BE2C (cell line): ENCODE measurements at regions not wholly inside any gene's neighbourhood (a gene's known extent, or its start where the extent isn't known, plus 50 kb on each side); places are given as distances from the start of the nearest gene placed in this dataset.
A peak's percentile ranks its signal among the peaks of the same experiment; 100 is the strongest.
"Not testable (repeated sequence)": the region's sequence is repeated elsewhere in the genome, so short reads cannot be mapped to it uniquely, and the experiment has no call there.

Experiments used
- DNase-seq: peaks from one replicate; pipeline ENCODE4 v3.0.0-alpha.2; 2020
- H3K27me3 ChIP-seq: fragments of 250-450 bp; sonication (Bioruptor Pico); 2 replicates; pipeline ENCODE4 v1.5.1; 2020; ENCODE audit warnings: mild to moderate bottlenecking
- H3K36me3 ChIP-seq: fragments of 250-450 bp; sonication (Bioruptor Pico); 2 replicates; pipeline ENCODE4 v1.5.1; 2020; ENCODE audit warnings: mild to moderate bottlenecking
- H3K4me1 ChIP-seq: fragments of 250-450 bp; sonication (Bioruptor Pico); 2 replicates; pipeline ENCODE4 v1.5.1; 2020
- H3K4me3 ChIP-seq: 2 replicates; pipeline ENCODE4 v1.5.1; 2011; ENCODE audit warnings: low read depth, low read length
- H3K9me3 ChIP-seq: fragments of 250-450 bp; sonication (Bioruptor Pico); 2 replicates; pipeline ENCODE4 v1.5.1; 2020
- TF ChIP-seq, protein P1 (sequence below): IDR thresholded peaks from 2 replicates; pipeline ENCODE4 v1.5.1; 2012; ENCODE audit warnings: mild to moderate bottlenecking, low read depth, low read length

DNA sequence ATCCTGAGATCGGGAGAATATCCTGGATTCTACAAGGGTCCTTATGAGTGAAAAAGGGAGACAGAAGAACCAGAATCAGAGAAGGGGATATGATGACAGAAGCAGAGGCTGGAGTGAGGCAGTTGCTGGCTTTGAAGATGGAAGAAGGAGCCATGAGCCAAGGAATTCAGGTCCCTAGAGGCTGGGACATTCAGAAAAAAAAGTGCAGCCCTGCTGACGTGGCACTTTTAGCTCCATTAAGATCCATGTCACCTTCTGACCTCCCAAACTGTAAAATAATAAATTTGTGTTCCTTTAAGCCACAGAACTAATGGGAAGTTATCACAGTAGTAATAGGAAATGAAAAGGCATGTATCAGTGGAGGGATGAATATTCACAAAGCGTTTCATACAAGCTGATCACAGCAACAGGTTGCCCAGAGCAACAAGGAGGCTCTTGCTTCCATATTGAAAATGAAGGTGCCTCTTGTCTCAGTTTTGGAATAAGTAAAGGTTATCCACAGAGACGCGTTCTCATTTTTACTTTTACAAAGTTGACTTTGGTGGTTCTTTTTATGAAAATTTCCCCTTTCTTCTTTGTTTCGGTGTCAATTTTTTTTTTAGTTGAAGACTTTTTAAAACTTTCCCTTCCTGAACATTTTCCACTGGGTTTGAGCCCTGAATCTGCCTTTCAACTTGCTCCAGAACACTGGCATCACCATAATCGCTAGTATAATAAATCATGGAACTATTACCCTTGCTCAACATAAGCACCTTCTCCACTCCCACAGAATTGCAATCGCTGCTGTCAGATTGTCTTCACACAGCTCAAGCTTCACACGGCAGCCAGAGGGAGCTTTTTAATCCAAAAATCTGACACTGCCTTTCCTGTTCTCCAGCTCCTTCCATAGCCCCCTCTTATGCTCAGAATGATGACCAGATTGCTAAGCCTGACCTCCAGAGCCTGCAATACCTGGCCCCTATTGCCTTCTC is 127.6 kb upstream of the RBPJ start:
- DNase-seq = no peak
- Histone ChIP-seq H3K4me1 (no peaks in the 10 kb centered on the region), H3K9me3 (no peaks in the 10 kb centered on the region; the same call in 1 of the 2 replicates), H3K4me3 (no peak overlapping the region), H3K27me3 (no peaks in the 10 kb centered on the region), H3K36me3 (no peaks in the 10 kb centered on the region)
- TF ChIP-seq, protein P1, sequence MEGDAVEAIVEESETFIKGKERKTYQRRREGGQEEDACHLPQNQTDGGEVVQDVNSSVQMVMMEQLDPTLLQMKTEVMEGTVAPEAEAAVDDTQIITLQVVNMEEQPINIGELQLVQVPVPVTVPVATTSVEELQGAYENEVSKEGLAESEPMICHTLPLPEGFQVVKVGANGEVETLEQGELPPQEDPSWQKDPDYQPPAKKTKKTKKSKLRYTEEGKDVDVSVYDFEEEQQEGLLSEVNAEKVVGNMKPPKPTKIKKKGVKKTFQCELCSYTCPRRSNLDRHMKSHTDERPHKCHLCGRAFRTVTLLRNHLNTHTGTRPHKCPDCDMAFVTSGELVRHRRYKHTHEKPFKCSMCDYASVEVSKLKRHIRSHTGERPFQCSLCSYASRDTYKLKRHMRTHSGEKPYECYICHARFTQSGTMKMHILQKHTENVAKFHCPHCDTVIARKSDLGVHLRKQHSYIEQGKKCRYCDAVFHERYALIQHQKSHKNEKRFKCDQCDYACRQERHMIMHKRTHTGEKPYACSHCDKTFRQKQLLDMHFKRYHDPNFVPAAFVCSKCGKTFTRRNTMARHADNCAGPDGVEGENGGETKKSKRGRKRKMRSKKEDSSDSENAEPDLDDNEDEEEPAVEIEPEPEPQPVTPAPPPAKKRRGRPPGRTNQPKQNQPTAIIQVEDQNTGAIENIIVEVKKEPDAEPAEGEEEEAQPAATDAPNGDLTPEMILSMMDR = peak; percentile 2; the same call in 1 of the 2 replicates

DNA sequence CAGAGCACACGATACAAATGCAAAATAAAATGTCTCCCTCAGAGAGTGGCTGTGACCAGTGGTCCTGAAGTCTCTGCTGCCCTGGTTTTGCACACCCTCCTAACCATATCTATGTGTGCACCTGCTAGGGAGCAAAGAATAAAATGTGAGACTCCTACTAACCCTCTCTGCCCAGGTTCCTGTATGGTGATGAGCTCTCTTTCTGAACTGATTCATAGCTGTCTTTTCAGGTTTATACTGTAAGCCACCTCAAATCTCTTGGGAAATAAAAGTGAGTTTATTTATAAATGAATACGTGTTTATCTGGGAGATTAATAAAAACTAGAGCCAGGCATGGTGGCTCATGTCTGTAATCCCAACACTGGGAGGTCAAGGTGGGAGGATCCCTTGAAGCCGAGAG is 126.0 kb upstream of the RBPJ start:
- TF ChIP-seq, protein P1 = no peak
- Histone ChIP-seq H3K36me3 (no peaks in the 10 kb centered on the region), H3K4me3 (no peak overlapping the region), H3K9me3 (no peaks in the 10 kb centered on the region; the same call in 1 of the 2 replicates), H3K27me3 (no peaks in the 10 kb centered on the region), H3K4me1 (no peaks in the 10 kb centered on the region)
- no peak for DNase-seq

DNA sequence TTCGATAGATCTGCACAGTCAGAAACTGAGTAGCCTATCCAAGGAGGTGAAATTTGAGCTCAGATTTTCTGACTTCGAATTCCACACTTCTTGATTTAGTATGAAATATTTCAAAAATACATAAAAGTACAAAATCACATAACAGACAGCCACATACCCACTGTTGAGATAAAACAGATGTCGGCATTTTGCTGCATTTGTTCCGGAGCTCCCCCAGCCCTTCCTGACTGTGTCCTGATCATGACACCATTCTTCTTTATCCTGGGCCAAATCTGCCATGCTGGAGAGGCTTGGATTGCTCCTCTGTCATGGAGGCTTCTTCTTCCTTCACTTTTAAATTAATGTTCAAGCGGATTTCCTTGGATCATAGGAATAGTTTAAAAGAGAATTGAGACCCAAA is 124.2 kb upstream of the RBPJ start:
- no peaks in the 10 kb centered on the region; the same call in 1 of the 2 replicates for H3K9me3 ChIP-seq
- H3K27me3 ChIP-seq = no peaks in the 10 kb centered on the region
- no peaks in the 10 kb centered on the region for H3K36me3 ChIP-seq
- TF ChIP-seq, protein P1 = no peak
- no peak for DNase-seq
- no peak overlapping the region for H3K4me3 ChIP-seq
- H3K4me1 ChIP-seq = no peaks in the 10 kb centered on the region

DNA sequence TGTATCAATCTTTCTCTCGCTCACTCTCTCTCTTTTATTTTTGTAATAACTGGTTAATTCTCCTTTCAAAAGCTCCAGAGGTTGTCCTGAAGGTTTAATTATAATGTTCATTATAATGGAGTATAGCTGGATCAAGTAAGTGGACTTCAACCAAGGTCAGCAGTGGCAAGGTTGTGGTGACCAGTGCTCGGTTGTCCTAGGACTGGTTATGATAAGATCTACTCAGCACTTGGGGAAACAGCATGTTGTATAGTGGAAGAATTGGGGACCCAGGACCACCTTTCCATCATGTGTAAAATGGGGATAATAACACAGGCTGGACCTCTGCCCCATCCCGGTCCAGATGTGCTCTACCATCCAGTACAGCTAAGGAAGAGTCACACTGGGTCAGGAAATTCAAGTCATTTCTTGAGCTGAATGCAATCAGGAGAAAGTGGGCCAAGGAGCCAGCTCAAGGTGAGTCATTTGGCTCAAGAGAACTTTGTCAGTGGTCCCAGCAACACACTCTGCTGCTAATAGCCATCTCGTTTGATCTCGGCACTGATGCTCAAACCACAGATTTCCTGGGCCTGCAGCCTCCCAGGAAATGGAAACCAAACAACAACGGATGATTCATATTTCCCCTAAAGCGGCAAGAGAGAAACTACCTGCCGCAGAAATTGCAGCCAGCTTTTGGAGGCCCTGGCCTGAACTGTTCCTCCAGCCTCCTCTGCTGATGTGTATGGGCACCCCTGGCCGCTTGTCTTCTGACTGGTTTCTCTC is 123.6 kb upstream of the RBPJ start:
- DNase-seq = no peak
- TF ChIP-seq, protein P1 = no peak
- no peaks in the 10 kb centered on the region for H3K4me1 ChIP-seq
- H3K4me3 ChIP-seq = no peak overlapping the region
- H3K36me3 ChIP-seq = no peaks in the 10 kb centered on the region
- no peaks in the 10 kb centered on the region; the same call in 1 of the 2 replicates for H3K9me3 ChIP-seq
- no peaks in the 10 kb centered on the region for H3K27me3 ChIP-seq

DNA sequence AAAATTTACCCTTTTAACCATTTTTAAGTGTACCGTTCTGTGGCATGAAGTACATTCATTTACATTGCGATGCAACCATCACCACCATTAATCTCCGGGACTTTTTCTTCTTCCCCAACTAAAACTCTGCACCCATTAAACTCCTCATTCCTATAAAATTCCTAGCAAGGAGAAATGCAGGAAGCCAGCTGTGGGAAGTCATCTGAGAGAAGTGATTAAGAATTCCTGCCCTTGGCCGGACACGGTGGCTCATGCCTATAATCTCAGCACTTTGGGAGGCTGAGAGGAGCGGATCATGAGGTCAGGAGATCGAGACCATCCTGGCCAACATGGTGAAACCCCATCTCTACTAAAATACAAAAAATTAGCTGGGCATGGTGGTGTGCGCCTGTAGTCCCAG is 121.9 kb upstream of the RBPJ start:
- H3K27me3 ChIP-seq, H3K36me3 ChIP-seq, H3K9me3 ChIP-seq, H3K4me3 ChIP-seq, DNase-seq, H3K4me1 ChIP-seq: not testable (repeated sequence)

DNA sequence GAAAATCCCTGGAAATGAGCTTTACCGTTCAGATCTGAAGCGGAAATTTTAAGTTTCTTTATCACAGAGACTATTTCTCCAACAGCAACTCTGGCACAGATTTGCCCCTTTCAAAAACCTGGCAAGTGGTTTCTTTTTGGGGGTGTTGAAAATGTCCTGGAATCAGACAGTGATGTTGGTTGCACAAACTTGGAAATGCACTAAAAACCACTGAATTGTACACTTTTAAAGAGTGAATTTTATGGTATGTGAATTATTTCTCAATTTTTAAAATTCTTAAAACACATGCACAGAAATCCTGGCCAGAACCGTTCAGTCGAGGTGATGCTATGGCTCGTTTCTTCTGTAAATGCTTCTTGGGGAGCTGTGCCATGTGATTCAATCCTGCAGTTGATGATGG is 121.2 kb upstream of the RBPJ start:
- Histone ChIP-seq H3K36me3 (no peaks in the 10 kb centered on the region), H3K4me3 (no peak overlapping the region), H3K27me3 (no peaks in the 10 kb centered on the region), H3K9me3 (no peaks in the 10 kb centered on the region; the same call in 1 of the 2 replicates), H3K4me1 (no peaks in the 10 kb centered on the region)
- TF ChIP-seq, protein P1 = no peak
- DNase-seq = no peak
